ENCODE measurements at regions not wholly inside any gene's neighbourhood (a gene's known extent, or its start where the extent isn't known, plus 50 kb on each side); places are given as distances from the start of the nearest gene placed in this dataset.
"Not testable (repeated sequence)": the region's sequence is repeated elsewhere in the genome, so short reads cannot be mapped to it uniquely, and the experiment has no call there.

GRCh38 chr12:75765170-75766059 is 254.0 kb upstream of the KRR1 start:
- no peak for DNase-seq

GRCh38 chr12:75764091-75764841 is 252.9 kb upstream of the KRR1 start:
- no peak for DNase-seq

GRCh38 chr12:75760573-75761294 is 249.3 kb upstream of the KRR1 start:
- no peak for DNase-seq

- no peak for DNase-seq
These were observed 248.6 kb upstream of the KRR1 start for GRCh38 chr12:75759842-75760572.

GRCh38 chr12:75759196-75759595 is 247.8 kb upstream of the KRR1 start:
- DNase-seq = no peak

GRCh38 chr12:75756771-75757170 is 245.4 kb upstream of the KRR1 start:
- DNase-seq = no peak

- no peak for DNase-seq
These were observed 244.7 kb upstream of the KRR1 start for GRCh38 chr12:75756111-75756510.

GRCh38 chr12:75754698-75755097 is 243.3 kb upstream of the KRR1 start:
- no peak for DNase-seq

- no peak for DNase-seq
These were observed 242.7 kb upstream of the KRR1 start for GRCh38 chr12:75754141-75754540.

- DNase-seq = no peak
These were observed 240.5 kb upstream of the KRR1 start for GRCh38 chr12:75751769-75752471.

GRCh38 chr12:75750716-75751306 is 239.4 kb upstream of the KRR1 start:
- DNase-seq = no peak

GRCh38 chr12:75748990-75749389 is 237.6 kb upstream of the KRR1 start:
- not testable (repeated sequence) for DNase-seq

- no peak for DNase-seq
These were observed 236.7 kb upstream of the KRR1 start for GRCh38 chr12:75748136-75748535.

GRCh38 chr12:75747572-75748021 is 236.2 kb upstream of the KRR1 start:
- DNase-seq = no peak

- DNase-seq = no peak
These were observed 235.2 kb upstream of the KRR1 start for GRCh38 chr12:75746621-75747020.

GRCh38 chr12:75744607-75745256 is 233.3 kb upstream of the KRR1 start:
- DNase-seq = no peak

GRCh38 chr12:75742961-75743360 is 231.6 kb upstream of the KRR1 start:
- DNase-seq = no peak

GRCh38 chr12:75742048-75742447 is 230.6 kb upstream of the KRR1 start:
- DNase-seq = no peak

- DNase-seq = no peak
These were observed 228.5 kb upstream of the KRR1 start for GRCh38 chr12:75739912-75740311.

- not testable (repeated sequence) for DNase-seq
These were observed 227.7 kb upstream of the KRR1 start for GRCh38 chr12:75739098-75739497.

Data from hypothalamus (tissue), 51 donors.